ENCODE measurements at regions not wholly inside any gene's neighbourhood (a gene's known extent, or its start where the extent isn't known, plus 50 kb on each side); places are given as distances from the start of the nearest gene placed in this dataset.

DNA sequence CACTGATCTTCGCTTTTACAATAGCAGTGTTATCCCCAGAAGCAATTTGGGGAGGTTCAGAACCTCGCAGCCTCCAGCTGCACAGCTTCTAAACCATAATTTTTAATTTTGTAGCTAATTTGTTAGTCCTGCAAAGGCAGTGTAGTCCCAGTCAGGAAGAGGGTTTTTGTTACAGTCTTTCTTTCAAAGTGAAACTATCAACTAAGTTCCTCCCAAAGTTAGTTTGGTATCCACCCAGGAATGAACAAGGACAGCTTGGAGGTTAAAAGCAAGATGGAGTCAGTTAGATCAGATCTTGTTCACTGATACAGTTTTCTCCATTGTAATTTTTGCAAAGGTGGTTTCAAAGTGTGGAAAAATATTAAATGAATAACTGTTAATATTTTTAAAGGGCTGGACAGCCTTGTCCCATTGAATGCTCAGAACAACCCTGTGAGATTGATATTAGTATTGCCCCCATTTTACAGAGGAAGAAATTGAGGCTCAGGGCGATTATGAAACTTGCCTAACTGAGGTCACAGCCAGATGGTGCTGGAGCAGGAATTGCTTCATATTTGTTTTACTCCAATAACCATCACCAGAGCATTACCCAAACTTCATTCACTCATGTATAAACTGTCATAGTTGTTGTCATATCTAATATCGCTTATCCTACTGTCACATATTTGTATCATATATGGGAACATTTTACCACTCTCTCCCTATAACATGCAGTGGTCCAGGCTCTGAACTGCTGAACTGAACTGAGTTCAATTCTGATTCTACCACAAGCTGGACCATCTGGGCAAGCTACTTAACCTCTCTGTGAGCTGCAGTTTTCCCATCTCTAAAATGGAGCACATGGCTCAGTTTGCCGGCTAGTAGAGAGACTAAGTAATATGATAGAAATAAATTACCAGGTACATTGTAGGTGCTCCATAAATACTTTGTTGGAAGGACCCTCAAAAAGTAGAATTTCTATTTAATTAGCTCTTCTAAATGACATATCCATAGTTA is 213.8 kb downstream of the BCAS1 start:
- TF ChIP-seq, protein P1, sequence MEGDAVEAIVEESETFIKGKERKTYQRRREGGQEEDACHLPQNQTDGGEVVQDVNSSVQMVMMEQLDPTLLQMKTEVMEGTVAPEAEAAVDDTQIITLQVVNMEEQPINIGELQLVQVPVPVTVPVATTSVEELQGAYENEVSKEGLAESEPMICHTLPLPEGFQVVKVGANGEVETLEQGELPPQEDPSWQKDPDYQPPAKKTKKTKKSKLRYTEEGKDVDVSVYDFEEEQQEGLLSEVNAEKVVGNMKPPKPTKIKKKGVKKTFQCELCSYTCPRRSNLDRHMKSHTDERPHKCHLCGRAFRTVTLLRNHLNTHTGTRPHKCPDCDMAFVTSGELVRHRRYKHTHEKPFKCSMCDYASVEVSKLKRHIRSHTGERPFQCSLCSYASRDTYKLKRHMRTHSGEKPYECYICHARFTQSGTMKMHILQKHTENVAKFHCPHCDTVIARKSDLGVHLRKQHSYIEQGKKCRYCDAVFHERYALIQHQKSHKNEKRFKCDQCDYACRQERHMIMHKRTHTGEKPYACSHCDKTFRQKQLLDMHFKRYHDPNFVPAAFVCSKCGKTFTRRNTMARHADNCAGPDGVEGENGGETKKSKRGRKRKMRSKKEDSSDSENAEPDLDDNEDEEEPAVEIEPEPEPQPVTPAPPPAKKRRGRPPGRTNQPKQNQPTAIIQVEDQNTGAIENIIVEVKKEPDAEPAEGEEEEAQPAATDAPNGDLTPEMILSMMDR (IDR thresholded peaks at IDR 0.05), result no peak
- no peak for TF ChIP-seq POLR2A (IDR thresholded peaks at IDR 0.05)

Measured in adrenal gland (tissue), 5 donors.